NCI-H82 (cell line): ENCODE measurements at regions not wholly inside any gene's neighbourhood (a gene's known extent, or its start where the extent isn't known, plus 50 kb on each side); places are given as distances from the start of the nearest gene placed in this dataset.
"Not testable (repeated sequence)": the region's sequence is repeated elsewhere in the genome, so short reads cannot be mapped to it uniquely, and the experiment has no call there.

Source experiments
- DNase-seq: peaks from one replicate; lab custom pipeline; 2025; lab: John Stamatoyannopoulos, UW

DNA sequence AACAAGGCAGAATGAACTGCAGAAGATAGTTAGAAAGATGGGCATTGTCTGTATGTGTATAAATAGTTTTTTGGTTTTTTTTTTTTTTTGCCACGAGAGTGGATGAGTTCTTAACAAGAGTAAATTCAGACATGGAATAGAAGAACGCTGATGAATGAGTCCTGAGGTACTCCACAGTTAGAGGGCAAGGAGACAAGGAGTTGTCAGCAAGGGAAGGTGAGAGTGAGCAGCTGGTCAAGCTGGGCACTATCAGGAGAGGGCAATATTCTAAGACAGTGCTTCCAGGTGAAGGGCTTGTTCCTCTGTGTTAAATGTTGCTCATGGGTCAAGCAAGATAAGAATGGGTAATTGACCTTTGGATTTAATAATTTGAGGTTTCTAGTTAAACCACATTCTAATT lies 138.6 kb upstream of the FAM78B start:
- DNase-seq: no peak

GRCh38 chr1:166307261-166308188 lies 140.7 kb upstream of the FAM78B start:
- DNase-seq: peak; percentile 74

GRCh38 chr1:166316306-166316705 lies 149.5 kb upstream of the FAM78B start:
- DNase-seq: not testable (repeated sequence)

DNA sequence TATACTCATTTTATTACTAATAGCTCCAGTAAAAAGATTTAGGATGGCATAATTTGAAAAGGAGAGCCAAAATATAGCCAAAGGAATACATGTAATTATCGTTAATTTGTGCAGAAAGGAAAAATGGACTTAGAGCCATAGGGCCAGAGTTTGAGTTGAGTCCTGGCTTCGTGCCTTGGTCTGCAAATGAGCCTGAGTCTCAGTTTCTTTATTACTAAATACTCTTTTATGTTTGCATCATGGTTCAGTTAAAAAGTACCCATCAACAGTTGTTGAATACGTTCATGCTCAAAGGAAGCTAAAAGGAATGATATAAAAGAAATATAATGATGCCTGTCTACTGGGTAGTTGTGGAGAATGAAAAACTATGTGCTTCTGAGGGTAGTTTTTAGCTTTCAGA lies 155.7 kb upstream of the FAM78B start:
- DNase-seq: no peak

DNA sequence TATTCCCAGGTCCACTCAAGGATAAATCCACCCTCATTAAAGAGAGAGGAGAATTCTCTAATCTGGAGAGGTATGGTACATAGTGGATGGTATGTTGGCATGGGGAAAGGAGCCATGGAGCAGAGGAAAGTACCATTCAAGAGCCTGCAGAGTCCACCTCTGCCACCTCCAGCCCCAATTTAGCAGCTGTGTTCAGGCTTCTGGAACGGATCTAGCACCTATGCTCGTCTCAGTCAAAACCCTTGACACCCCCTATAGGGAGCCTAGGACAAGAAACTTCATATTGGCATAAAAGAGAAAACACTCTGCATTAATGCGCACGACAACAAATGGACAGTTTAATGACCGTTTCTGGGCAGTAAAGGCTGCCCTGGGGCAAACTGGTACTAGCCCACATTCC lies 161.1 kb upstream of the FAM78B start:
- DNase-seq: no peak

- DNase-seq: no peak
Measured at GRCh38 chr1:166328956-166329355, 162.2 kb upstream of the FAM78B start.

DNA sequence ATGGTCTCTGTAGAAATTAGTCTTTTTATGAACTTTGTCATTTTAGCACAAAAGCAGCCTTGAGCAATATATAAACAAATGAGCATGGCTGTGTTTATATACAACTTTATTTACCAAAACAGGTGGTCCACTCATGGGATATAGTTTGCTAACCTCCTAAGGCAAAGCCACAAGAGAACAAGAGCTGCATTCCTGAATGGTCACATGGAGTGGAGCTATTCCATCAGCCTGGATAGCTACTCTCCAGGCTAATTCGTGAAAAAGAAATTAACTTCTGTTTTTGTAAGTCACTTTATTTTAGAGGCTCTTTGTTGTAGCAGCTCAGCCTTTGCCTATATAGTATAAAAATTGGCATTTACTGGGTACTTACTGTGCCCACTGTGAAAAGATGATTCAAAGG lies 163.3 kb upstream of the FAM78B start:
- peak; percentile 71 for DNase-seq

DNA sequence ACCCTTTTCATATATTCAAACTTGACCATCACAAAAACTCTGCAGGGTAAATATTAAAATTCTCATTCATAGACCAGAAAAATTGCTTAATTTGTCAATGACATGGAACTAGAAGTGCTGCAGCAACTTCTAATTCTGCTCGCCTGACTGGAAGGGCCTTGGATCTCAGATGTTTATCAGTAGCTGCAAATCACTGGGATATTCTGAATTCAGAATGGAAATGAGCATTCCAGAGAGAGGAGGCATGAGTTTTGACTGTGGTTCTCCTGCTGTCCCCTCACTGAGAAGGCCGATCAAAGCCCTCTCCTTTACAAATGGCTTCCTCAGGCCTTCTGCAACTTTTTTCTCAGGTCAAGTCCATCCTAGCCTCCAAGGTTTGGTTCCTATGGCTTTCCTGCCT lies 171.3 kb upstream of the FAM78B start:
- no peak for DNase-seq

DNA sequence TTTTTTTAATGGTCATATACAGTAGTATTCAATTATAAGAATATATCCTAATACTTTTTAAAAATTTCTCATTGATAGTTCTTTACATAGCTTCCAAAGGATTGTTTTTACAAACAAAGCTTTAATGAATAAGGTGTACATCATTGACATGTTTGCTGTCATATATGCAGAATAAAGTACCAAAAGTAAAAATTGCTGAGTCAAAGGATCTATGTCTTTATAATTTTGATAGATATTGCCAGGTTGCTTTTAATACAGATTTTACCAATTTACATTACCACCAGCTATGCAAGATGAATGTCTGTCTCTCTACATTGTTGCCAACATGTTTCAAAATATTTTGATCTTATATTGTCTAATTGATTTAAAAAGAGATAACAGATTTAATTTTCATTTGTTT lies 173.9 kb upstream of the FAM78B start:
- no peak for DNase-seq

GRCh38 chr1:166343276-166343675 lies 176.5 kb upstream of the FAM78B start:
- DNase-seq: no peak

DNA sequence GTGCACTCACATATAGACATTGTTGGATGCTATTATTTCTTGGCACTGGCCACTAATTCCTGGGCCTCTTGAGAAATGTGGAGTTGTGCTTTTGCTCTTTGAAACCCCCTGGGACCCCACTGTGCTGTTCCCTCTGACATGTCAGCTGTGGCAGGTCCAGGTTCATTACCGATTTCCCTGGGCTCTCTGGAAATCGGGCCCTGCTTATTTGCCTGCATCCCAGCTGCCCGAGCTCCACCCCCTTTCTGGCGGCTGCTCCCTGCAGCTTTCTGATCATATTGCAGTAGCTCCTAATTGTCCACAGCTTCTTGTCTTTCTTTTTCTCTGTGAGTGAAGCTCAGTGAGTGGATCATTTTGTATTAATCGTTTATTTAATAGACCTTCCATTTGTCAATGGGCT lies 183.7 kb upstream of the FAM78B start:
- DNase-seq: peak; percentile 76

DNA sequence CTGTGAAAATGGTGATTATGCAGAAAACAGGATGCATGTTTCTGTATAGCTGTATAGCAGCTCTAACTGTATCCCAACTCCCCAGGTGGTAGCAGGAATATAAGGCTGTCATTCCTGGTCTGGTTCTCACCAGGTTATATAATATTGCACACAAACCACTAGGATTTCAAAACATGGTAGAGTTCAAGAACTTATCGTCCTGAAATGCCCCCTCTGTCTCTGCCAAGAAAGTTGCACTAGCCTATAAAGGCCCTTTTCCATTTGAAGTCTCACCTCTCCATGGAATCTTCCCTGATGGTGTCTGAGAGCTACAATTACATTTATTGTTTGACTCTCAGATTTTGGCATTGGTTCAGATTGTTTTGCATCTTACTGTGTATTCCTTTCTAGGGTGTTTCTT lies 184.9 kb upstream of the FAM78B start:
- DNase-seq: no peak

DNA sequence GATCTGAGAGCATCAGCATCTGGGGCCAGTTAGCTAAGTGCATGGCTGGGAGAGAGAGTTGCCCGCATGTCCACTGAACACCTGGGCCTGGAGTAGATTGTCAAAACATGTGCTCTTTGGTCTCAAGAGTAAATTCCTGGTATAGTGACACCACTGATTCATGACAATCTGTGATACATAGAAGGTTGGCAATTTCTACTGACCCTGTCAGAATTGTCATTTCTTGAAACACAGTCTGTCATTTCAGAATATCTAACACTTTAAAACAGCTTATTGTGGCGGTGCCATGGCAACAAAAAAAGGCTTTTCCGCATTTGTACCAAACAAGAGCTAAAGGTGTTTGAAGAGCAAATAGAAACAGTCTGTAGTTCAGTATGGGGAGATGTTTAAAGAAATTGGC lies 186.4 kb upstream of the FAM78B start:
- no peak for DNase-seq

DNA sequence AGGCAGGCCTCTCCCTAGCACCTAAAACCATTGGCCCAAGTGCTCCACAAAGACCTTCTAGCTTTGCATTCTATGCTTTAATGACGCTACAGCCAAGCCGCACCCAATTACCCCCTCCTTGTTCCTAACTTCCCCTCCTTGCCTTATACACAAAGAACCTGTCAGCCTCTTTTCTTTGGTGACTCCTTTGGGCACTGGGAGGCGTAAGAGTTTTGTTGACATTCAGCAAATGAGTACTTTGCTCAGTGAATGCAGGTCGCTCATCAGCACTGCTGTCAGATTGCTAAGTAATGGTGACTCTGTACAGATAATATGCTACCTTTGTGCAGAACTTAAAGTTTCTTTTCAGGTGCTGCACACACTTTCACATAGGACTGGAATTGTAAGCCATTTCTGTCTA lies 187.6 kb upstream of the FAM78B start:
- DNase-seq: no peak

- DNase-seq: peak; percentile 39
Measured at GRCh38 chr1:166365081-166365480, 198.3 kb upstream of the FAM78B start.

- no peak for DNase-seq
Measured at GRCh38 chr1:166368030-166368429, 201.2 kb upstream of the FAM78B start.

GRCh38 chr1:166377896-166378295 lies 211.1 kb upstream of the FAM78B start:
- DNase-seq: no peak

DNA sequence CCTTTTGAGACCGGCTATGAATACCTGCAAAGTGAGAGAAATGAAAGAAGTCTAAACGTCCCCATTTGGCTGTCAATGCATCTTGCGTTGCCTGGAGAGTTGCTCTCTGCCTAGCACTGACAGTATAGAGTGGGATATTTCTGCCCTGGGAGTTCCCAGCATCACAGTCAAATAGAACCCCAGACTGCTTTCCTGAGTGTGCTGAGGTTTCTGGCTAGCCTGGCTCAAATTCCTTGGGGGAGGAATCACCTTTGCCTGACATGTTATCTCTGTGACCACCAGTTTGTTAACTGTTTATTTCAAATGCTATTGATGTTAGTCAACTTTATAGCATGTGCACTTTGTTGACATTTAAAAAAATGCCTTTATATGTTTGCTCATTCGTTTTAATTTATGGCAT lies 212.0 kb upstream of the FAM78B start:
- DNase-seq: no peak

DNA sequence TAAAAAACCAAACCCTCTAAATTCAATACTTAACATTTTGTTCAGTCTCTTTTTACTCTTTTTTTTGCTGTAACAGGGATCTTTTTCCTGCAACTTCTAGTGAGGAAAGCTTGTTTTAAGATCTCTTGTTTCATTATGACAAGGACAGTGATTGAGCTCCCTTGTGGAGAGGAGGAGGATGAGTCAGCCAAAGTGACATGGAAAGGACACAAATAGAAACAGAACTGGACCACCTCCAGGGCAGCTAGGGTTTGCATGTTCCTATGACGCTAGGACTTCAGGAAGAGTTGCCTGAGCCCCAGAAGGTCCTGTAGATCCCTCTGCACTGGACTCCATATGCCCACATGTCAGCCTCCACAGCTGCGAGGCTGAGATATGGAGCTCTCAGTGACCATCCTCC lies 212.6 kb upstream of the FAM78B start:
- no peak for DNase-seq

DNA sequence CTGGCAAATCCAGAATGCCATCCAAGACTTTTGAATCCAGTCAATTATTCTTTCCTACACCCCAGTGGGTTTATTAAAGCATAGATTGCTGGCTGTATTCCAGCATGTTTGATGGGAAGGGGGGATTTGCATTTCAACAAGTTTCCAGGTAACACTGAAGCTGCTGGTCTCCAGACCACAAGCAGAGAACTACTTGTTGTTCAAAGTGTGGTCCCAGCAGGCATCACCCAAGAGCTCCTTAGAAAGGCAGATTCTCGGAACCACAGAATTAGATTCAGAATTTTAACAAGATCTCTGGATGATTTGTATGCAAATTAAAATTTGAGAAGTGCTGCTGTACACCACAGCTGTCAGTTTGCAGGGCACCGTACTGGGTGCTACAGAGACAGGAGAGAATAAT lies 216.3 kb upstream of the FAM78B start:
- DNase-seq: no peak

DNA sequence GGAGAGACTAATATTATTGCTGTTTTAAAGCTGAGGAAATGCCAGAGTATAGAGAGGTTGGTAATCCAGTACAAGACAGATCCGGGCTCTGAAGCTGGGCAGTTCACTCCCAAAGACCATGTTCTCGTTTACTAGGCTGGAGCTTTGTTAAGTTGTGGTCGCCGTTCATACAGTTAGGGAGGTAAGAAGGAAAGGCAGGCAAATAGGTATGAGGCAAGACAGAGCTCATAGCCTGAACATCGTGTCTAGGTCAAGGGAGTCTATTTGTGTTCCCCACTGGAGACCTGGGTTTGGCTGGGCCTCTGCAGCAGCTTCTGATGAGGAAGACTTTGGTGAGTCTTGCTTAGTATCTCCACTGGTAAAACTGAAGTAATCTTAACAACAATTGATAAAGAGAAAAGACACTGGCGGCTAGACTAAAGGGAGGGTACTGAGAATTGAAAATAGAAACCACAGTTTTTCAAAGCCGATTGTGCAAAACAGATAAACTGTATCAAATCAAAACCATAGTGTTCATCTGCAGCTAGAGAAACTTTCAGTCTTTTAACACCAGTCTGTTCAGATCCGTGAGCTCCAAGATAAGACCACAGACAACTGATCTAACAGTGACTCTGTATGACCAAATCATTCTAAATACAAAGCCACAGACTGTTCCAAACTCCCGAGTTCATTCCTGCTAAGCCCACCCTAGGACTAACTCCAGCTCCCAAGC lies 217.0 kb upstream of the FAM78B start:
- DNase-seq: no peak

DNA sequence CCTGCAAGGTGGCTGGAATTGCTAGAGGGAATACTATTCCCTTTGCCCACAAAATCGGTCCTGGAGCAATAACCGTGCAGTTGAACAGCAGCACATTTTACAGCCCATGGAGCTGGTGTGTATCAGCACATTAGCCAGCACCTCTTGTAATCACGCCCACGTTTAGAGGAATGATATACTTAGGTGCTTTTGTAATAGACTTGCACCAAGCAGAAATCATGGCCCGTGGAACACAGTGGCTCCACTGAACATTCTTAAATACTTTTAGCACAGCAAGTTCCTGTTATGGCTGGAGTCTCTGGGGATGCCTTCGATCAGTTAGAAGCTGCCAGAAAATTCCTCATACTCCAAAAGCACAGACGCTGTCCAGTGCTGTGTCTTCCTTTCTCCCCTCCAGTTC lies 218.1 kb upstream of the FAM78B start:
- DNase-seq: no peak

GRCh38 chr1:166390366-166391033 lies 223.7 kb upstream of the FAM78B start:
- peak; percentile 61 for DNase-seq
